PFSK-1 (cell line): ENCODE measurements at regions not wholly inside any gene's neighbourhood (a gene's known extent, or its start where the extent isn't known, plus 50 kb on each side); places are given as distances from the start of the nearest gene placed in this dataset.

Experiments used
- POLR2AphosphoS5 ChIP-seq: IDR thresholded peaks from 2 replicates; pipeline ENCODE4 v1.6.1; 2012; ENCODE audit warnings: low read depth, mild to moderate bottlenecking, control low read depth, low read length, moderate library complexity
- REST ChIP-seq, 2 experiments: IDR thresholded peaks; 2 replicates each; pipeline versions ENCODE4 v1.6.1 to v1.8.0; 2011 to 2012; ENCODE audit warnings: low read depth in 2 of 2, low read length in 2 of 2, control low read depth in 1 of 2, inconsistent platforms in 1 of 2, mild to moderate bottlenecking in 1 of 2, moderate library complexity in 1 of 2; ENCODE audit not compliant: insufficient read depth in 1 of 2
- TAF1 ChIP-seq: IDR thresholded peaks from 2 replicates; pipeline ENCODE4 v1.6.1; 2012; ENCODE audit warnings: low read length, control low read depth, borderline replicate concordance; ENCODE audit not compliant: insufficient read depth

- TF ChIP-seq TAF1 (no peak), POLR2AphosphoS5 (no peak), REST (IDR thresholded peaks at IDR 0.05; ENCODE audit: insufficient read depth in 1 of 2, low read depth in 2 of 2, low read length in 2 of 2) (no peak)
Measured at GRCh38 chr11:79600711-79601110, 159.9 kb upstream of the TENM4 start.
